Hindlimb muscle (tissue), 1 donor: ENCODE measurements at regions not wholly inside any gene's neighbourhood (a gene's known extent, or its start where the extent isn't known, plus 50 kb on each side); places are given as distances from the start of the nearest gene placed in this dataset.

ENCODE experiments used
- DNase-seq: peaks from one replicate; pipeline ENCODE4 v3.0.0-alpha.2; 2013

GRCh38 chr20:6533761-6534479, 233.6 kb upstream of the BMP2 start:
- peak; percentile 4 for DNase-seq

DNA sequence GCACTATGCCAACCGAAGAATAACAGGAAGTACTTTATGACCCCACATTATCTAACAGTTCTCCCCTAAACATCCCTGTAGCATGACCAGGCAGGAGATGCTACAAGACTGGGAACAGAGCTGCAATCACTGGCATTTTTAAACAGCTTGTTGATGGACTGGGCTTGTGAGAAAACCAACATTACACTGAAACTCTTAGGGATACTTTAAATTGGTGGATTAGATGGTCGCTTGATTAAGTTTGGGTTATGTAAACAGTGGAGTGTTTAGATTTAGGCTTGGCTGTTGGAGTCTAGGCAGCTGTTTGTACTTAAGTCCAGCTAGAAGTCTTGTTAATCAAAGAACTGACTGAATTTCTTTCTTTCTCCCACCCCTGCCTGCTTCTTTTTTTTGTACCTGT, 234.1 kb upstream of the BMP2 start:
- no peak for DNase-seq

- DNase-seq: no peak
Measured at GRCh38 chr20:6530779-6531315, 236.6 kb upstream of the BMP2 start.

- DNase-seq: no peak
Measured at GRCh38 chr20:6530254-6530653, 237.2 kb upstream of the BMP2 start.

- no peak for DNase-seq
Measured at GRCh38 chr20:6525447-6526303, 241.8 kb upstream of the BMP2 start.

DNA sequence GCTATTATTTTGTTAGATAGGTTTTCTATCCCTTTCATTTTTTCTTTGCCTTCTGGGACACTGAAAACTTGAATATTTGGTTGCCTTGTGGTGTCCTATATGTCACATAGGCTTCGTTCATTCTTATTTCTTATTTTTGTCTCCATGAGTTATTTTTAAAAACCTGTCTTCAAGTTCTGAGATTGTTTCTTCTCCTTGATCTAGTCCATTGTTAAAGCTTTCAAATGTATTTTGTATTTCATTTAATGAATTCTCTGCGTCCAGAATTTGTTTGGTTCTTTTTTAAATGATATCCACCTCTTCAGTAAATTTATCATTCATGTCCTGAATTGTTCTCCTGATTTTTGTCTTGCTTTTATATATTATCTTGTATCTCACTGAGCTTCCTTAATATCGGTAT, 243.2 kb upstream of the BMP2 start:
- no peak for DNase-seq

DNA sequence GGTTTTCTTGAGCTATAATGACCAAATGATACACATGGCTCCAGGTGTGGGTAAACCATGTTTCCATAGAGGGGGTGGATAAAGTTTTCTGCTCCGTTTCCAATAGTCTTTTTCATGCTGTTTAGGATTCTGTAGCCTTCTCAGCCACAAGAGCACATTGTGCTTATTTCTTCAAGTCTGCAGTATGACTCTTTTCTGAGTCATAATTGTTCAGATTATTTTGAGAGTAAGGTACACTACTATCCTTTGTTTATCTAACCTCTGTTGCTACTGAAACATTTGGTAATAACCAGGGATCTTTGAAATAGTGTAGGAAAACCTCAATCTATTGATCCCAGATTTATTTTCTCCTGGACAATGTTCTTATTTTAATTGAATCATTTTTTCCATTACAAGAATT, 247.9 kb upstream of the BMP2 start:
- DNase-seq: no peak

DNA sequence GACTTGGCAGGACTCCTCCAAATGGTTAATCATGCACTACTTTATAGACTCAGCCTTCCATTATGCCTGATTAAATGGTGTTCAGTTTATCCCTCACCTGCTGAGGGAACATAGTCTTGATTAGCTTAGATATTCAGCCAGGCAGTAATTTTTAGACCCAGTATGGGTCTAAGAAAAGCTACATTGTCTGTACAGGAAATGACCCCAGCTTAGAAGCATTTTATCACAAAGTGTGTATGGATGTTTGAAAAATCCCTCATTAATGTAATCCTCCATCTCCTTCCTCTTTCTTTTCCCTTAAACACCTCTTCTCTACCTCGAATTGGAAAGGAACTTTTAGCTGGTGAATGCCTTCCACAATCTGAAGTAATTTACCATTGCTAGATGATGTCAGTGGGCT, 252.2 kb upstream of the BMP2 start:
- DNase-seq: no peak

GRCh38 chr20:6513599-6513998, 253.9 kb upstream of the BMP2 start:
- no peak for DNase-seq

- no peak for DNase-seq
Measured at GRCh38 chr20:6509374-6509773, 258.1 kb upstream of the BMP2 start.

DNA sequence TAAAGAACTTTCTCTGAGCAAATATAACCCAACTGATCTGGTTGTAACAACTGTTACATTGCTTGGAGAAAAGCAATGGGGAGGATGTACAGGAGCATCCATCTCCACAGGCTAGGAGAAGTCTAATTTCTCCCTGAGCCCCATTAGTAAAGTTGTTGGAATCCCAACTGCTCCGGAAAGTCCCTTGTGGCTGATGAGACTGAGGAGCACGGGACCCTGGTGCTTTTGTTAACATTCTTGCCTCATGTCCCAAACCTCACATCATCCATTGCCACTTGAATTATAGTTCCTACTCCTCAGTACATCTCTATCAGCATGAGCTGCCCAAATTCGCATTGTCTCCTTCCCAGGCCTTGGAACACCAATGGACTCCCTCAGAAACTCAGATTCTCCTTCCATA, 260.6 kb upstream of the BMP2 start:
- DNase-seq: no peak

DNA sequence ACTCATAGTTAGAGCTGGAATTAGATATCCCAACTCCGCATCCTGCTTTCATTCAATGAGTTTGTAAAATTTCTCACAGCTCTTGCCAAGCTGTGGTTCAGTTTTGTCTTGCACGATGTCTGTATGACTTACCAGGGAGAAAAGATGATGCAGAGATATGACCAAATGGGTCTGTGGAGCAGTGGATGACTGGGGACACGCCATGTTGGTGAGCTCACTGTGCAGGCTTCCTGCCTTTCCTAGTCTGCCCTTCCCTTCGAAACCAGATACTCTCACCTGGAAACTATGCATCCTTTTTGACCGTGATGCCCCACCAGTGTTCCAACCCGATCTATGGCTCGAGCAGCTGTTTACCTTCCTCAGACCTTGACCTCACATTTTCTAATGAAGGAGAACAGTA, 262.7 kb upstream of the BMP2 start:
- DNase-seq: no peak

DNA sequence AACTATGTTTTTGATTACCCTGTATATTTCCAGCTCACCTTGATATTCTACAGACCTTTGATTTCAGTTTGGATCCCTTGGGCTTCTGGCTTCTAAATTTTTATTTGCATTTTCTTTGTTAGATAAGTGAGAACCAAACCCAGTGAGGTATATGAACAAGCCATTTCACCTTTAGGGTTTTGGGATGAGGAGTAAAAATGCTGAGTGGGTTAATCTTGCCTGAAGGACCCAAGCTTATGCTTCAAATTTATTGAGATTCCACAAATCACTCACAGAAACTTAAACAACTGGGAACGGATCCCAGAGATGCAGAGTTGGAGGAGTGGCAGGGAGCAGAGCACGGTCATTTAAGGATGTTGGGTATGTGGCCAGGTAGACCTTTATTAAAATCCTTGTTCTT, 263.3 kb upstream of the BMP2 start:
- no peak for DNase-seq

GRCh38 chr20:6502999-6503398, 264.5 kb upstream of the BMP2 start:
- DNase-seq: no peak

GRCh38 chr20:6502219-6502618, 265.3 kb upstream of the BMP2 start:
- no peak for DNase-seq

- DNase-seq: no peak
Measured at GRCh38 chr20:6501061-6501460, 266.4 kb upstream of the BMP2 start.

DNA sequence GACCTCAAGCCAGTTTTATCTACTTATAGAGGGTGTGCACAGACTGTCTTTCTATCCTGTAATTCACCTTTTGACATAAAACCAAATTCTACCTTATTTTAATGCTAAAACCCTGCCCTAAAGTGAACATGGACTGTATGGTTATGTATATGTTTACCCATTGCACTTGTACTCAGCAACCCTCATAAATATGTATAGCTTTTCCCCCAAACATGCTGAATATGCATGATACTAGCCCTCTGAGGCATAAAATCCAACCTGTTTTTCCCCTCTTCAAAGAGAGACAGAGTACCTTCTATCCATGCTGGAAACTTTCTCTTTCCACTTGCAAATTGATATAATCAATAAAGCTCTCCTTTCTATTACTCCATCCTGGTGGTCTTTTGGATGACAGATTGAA, 267.9 kb upstream of the BMP2 start:
- DNase-seq: no peak

DNA sequence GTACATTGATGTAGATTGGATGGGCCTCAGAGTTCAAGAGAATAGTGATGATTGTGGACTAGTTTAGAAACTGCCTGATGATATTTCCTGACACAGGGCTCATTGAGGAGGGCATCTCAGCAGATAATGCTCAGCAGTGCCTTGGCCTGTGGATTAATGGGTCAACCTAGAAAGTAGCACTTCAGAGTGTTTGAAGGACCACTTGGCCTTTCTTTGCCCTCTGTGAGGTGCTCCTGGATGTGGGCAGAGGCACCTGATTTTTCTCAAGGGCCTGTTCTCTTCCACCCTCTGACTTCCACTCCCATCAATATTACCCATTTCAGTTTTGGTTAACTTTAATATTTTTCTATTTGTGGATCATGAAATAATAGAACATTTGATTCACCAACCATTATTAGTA, 270.6 kb upstream of the BMP2 start:
- DNase-seq: no peak

DNA sequence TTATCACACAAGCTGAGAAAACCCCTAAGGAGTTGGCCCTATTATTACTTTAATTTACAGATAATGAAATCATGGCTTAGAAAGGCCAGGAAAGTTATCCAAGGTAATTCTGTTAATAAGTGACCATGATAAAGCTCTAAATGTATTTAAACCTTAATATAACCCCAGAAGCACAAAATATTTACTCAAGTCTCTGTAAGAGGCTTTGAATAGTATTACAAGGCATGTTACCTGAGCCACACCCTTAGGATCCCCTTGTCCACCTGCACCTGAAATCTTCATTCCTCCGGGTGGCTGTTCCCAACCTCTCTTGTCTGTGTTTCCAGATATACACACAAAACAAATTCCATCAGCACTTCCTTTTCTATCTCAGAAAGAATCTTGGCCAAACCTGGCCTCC, 271.6 kb upstream of the BMP2 start:
- no peak for DNase-seq

DNA sequence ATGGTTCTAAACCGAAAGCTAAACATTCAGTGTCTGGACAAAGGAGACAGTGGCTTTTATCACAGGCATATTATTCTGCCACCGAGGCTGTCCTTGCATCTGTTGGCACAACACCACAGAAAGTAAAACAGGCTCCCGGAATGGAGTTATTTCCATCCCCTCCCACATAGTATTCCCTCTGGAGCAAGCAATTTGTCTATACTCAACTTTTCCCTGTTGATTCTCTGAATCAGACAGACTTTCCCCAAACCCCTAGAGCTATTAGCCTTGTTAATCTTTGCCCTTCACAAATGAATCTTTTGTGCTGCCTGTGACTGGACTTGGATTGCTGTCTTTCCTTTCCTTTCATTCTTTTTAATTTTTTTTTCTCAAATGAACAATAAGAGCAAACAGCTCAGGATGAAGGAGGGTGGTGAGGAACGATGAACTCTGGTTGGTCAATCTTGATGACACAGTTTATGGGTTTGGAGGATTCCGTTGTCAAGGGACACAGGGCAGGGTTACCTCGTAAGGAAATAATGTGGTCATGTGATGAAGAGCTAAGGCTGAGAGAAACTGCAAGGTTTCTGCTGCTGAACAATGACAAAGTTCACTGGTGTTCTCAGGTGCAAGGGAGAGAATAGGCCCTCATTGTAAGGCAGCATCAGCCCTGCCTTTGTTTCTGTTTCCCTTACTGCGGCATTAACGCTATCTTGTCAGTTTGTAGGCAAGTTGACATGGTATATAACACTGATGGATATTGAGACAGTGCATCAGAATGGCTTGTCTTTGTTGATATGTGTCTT, 275.0 kb upstream of the BMP2 start:
- DNase-seq: no peak

GRCh38 chr20:6490849-6491248, 276.6 kb upstream of the BMP2 start:
- DNase-seq: no peak

DNA sequence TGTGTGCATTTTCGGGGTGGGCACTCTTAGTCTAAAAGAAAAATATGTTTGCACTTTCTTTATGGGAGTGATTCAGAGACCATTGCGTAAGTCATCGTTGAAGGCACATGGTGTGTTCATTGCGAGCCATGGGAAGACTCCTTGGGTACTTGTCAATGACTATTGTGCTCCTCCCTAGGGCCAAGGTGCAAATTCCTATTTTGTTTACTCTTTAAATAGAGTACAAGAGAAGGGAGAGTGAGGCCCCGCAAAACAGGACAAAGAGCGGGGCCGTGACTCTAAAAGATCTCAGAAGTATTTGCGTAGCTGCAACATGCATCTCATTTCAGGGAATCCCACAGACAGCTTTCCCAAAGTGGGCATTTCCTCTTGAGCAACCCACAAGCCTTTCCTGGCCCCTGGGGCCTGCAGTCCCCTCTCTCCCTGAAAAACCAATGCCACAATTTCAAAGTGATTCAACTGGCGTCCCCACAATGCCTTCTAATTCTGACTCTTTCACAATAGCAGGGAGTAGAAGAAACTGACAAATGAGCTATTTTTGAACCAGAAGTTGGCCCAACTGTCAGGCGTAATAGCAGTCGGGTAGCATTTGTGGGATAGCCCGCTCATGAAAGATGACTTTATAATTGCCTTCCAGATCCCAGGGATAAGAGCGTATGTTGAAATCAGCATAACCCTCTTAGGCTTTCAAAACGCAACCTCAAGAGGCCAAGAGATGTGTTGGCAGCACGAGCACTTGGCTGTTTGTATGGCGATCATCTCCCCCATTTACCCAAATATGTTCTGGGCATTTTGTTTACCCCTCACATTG, 277.9 kb upstream of the BMP2 start:
- DNase-seq: no peak
